MM.1S (cell line): ENCODE measurements at regions not wholly inside any gene's neighbourhood (a gene's known extent, or its start where the extent isn't known, plus 50 kb on each side); places are given as distances from the start of the nearest gene placed in this dataset.

ENCODE experiments used
- CTCF ChIP-seq: fragments of 300-600 bp; sonication (generic); IDR thresholded peaks from 2 replicates; pipeline ENCODE4 v1.5.1; 2016; ENCODE audit warnings: antibody characterized with exemption, low read length, mixed read lengths
- EZH2 ChIP-seq: fragments of 300-600 bp; sonication (generic); optimal IDR thresholded peaks from 2 replicates; pipeline ENCODE3; 2017; ENCODE audit warnings: low read depth, mild to moderate bottlenecking, antibody characterized with exemption, low read length, mixed read lengths

- TF ChIP-seq CTCF (no peak), EZH2 (no peak)
Measured at GRCh38 chr2:161036926-161037325, 123.3 kb upstream of the TANK start.
